ENCODE measurements at regions not wholly inside any gene's neighbourhood (a gene's known extent, or its start where the extent isn't known, plus 50 kb on each side); places are given as distances from the start of the nearest gene placed in this dataset.

- TF ChIP-seq RBBP5 (conservative IDR thresholded peaks at IDR 0.05) (no peak), RFX5 (IDR thresholded peaks at IDR 0.05; ENCODE audit: low read depth, low read length) (no peak), JUND (IDR thresholded peaks at IDR 0.05; ENCODE audit: low read depth, low read length) (no peak), EZH2 (IDR thresholded peaks at IDR 0.05; ENCODE audit: borderline replicate concordance, control insufficient read depth, low read depth, low read length) (no peak), CTCF (IDR thresholded peaks at IDR 0.05 in 2 of 3, conservative IDR thresholded peaks at IDR 0.05 in 1 of 3; ENCODE audit: control insufficient read depth in 2 of 3, extremely low read depth in 1 of 3, insufficient read depth in 1 of 3, low read depth in 3 of 3, low read length in 3 of 3) (no peak), KDM1A (IDR thresholded peaks at IDR 0.05; ENCODE audit: borderline replicate concordance) (no peak), NKRF (conservative IDR thresholded peaks at IDR 0.05) (no peak), RCOR1 (conservative IDR thresholded peaks at IDR 0.05; ENCODE audit: low read depth, low read length) (no peak), REST (IDR thresholded peaks at IDR 0.05; ENCODE audit: low read depth, low read length) (no peak), BRCA1 (IDR thresholded peaks at IDR 0.05; ENCODE audit: low read depth, low read length) (no peak)
Observed at GRCh38 chr4:26065833-26066232, 151.8 kb downstream of the SMIM20 start.
